Heart right ventricle (tissue), 16 donors: ENCODE measurements at regions not wholly inside any gene's neighbourhood (a gene's known extent, or its start where the extent isn't known, plus 50 kb on each side); places are given as distances from the start of the nearest gene placed in this dataset.

ENCODE experiments used
- ATAC-seq, 8 donors: fragments of 200-7000 bp; cut with Tn5 transposase; one replicate each; pipeline ENCODE4 v1.9.1; 2020; ENCODE audit warnings: mild to moderate bottlenecking in 8 of 8, moderate library complexity in 8 of 8, moderate number of reproducible peaks in 1 of 8
- DNase-seq, 2 donors: peaks; one replicate each; pipeline ENCODE4 v3.0.0-alpha.2; 2020
- H3K27ac ChIP-seq, 10 donors: fragments of 200-600 bp; sonication (generic) in 2 of 10; one replicate each; pipeline versions ENCODE4 v1.5.0 to v1.8.0; 2020 to 2022; ENCODE audit warnings: mild to moderate bottlenecking in 3 of 10
- H3K27me3 ChIP-seq, 7 donors: fragments of 200-600 bp; one replicate each; pipeline ENCODE4 v1.8.0; 2021 to 2022; ENCODE audit warnings: mild to moderate bottlenecking in 2 of 7
- H3K36me3 ChIP-seq, 9 donors: fragments of 200-600 bp; sonication (generic) in 1 of 9; one replicate each; pipeline versions ENCODE4 v1.5.0 to v1.8.0; 2020 to 2022; ENCODE audit warnings: mild to moderate bottlenecking in 2 of 9
- H3K4me1 ChIP-seq, 9 donors: fragments of 200-600 bp; sonication (generic) in 1 of 9; one replicate each; pipeline versions ENCODE4 v1.5.0 to v1.8.0; 2020 to 2022; ENCODE audit warnings: mild to moderate bottlenecking in 4 of 9
- H3K4me3 ChIP-seq, 10 donors: fragments of 200-600 bp; sonication (generic) in 2 of 10; one replicate each; pipeline versions ENCODE4 v1.5.0 to v1.8.0; 2020 to 2022; ENCODE audit warnings: mild to moderate bottlenecking in 7 of 10, moderate library complexity in 2 of 10
- H3K9me3 ChIP-seq, 11 donors: fragments of 200-600 bp in 10 of 11; sonication (generic) in 2 of 11; one replicate each; pipeline versions ENCODE4 v1.5.0 to v1.8.0; 2013 to 2022; ENCODE audit warnings: mild to moderate bottlenecking in 2 of 11, control low read depth in 1 of 11, moderate library complexity in 1 of 11
- WGBS, 2 donors: extraction: QIAGEN DNeasy Blood & Tissue Kit; methylation state at CpG; one replicate each; pipeline ENCODE4 v1.1.7; 2013; ENCODE audit warnings: inconsistent platforms in 1 of 2; 5-methylcytosine and 5-hydroxymethylcytosine counted together
- intact Hi-C, 10 donors: fragments of 100-400 bp; cut with DNase I; formaldehyde crosslinking; loops; one replicate each; pipeline versions ENCODE4 v1.11.1 to v1.14.2; 2022
- TF ChIP-seq, protein P1 (sequence below), 9 donors: fragments of 200-600 bp; sonication (generic) in 2 of 9; IDR thresholded peaks; one replicate each; pipeline versions ENCODE4 v1.5.0 to v1.8.0; 2021 to 2022; ENCODE audit warnings: antibody characterized with exemption in 9 of 9, mild to moderate bottlenecking in 5 of 9, moderate library complexity in 1 of 9
- donor health status: Arrhythmogenic right ventricular cardiomyopathy.
- donor health status: ischemic (EF 13 %, LVEDD 7.1; RV severe dilation, severe dysfunction).
- donor health status: healthy with polysubstance abuse.
- donor health status: DM: no; HTN: yes; CAD: no.
- donor health status: DM: no; HTN: no; CAD: no.
- donor health status: ischemic (EF 25% LVEDD 6.9; RV normal size, moderate dysfunction).
- donor health status: ischemic (EF 25% LVEDD 5.7; RV mildly dilated, moderate dysfunction).
- donor health status: healthy.
- donor health status: DM: yes; HTN: yes; CAD: no.
- donor health status: Ischemic cardiomyopathy.
- donor health status: ischemic (EF 35%, LVEDD 5.7; RV mildly dilated, moderate dysfunction).
- donor health status: nonischemic (EF 11% LVEDD 7.7; RV severe dilation, severe dysfunction).
- donor health status: DM: yes; HTN: yes; CAD: no.
- donor health status: PGD.
- donor health status: ischemic (EF 29% LVEDD 5.4; RV normal size, mild dysfunction).
- donor health status: nonischemic (EF 23%, LVEDD 6.1; RV moderate dilation, normal function).

DNA sequence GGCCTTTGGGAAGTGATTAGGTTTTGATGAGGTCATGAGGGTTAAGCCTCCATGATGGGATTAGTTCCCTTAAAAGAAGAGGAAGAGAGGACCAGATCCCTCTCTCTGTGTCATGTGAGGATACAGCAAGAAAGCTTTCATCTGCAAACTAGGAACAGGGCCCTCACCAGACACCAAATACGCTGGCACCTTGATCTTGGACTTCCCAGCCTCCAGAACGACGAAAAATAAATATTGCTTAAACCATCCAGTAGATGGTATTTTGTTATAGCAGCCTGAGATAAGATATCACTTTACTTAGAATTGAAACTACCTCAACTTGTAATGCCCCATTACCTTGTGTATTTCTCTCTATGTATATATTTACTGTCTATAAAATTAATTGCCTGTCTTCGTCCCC lies 65.4 kb upstream of the NNAT start:
- TF ChIP-seq, protein P1, sequence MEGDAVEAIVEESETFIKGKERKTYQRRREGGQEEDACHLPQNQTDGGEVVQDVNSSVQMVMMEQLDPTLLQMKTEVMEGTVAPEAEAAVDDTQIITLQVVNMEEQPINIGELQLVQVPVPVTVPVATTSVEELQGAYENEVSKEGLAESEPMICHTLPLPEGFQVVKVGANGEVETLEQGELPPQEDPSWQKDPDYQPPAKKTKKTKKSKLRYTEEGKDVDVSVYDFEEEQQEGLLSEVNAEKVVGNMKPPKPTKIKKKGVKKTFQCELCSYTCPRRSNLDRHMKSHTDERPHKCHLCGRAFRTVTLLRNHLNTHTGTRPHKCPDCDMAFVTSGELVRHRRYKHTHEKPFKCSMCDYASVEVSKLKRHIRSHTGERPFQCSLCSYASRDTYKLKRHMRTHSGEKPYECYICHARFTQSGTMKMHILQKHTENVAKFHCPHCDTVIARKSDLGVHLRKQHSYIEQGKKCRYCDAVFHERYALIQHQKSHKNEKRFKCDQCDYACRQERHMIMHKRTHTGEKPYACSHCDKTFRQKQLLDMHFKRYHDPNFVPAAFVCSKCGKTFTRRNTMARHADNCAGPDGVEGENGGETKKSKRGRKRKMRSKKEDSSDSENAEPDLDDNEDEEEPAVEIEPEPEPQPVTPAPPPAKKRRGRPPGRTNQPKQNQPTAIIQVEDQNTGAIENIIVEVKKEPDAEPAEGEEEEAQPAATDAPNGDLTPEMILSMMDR (IDR thresholded peaks at IDR 0.05): no peak
- Histone ChIP-seq H3K4me1 (no peaks in the 10 kb centered on the region), H3K4me3 (no peak overlapping the region), H3K9me3 (peaks cover 0 to 64% (median 17%) of the 10 kb centered on the region in 11 donors), H3K27ac (no peak overlapping the region), H3K27me3 (no peaks in the 10 kb centered on the region), H3K36me3 (no peaks in the 10 kb centered on the region)
- no peak for ATAC-seq
- no peak for DNase-seq
- intact Hi-C loops: no loop called here
- WGBS, 2 donors: 84 to 91% methylated on average over 4 of the region's 4 CpGs

DNA sequence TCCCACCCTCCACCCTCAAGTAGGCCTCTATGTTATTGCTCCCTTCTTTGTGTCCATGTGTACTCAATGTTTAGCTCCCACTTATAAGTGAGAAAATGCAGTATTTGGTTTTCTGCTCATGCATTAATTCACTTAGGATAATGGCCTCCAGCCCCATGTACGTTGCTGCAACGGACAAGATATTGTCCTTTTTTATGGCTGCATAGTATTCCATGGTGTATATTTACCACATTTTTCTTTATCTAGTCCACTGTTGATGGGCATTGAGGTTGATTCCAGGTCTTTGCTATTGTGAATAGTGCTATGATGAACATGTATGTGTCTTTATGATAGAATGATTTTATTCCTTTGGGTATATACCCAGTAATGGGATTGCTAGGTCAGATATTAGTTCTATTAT lies 64.1 kb upstream of the NNAT start:
- TF ChIP-seq, protein P1 (IDR thresholded peaks at IDR 0.05): no peak
- Histone ChIP-seq H3K27ac (no peak overlapping the region), H3K4me3 (no peak overlapping the region), H3K27me3 (no peaks in the 10 kb centered on the region), H3K4me1 (no peaks in the 10 kb centered on the region), H3K9me3 (peaks cover 0 to 64% (median 17%) of the 10 kb centered on the region in 11 donors), H3K36me3 (no peaks in the 10 kb centered on the region)
- WGBS, 2 donors: 74 to 85% methylated on average over 2 of the region's 2 CpGs
- DNase-seq: no peak
- no peak for ATAC-seq
- intact Hi-C loops: no loop called here

DNA sequence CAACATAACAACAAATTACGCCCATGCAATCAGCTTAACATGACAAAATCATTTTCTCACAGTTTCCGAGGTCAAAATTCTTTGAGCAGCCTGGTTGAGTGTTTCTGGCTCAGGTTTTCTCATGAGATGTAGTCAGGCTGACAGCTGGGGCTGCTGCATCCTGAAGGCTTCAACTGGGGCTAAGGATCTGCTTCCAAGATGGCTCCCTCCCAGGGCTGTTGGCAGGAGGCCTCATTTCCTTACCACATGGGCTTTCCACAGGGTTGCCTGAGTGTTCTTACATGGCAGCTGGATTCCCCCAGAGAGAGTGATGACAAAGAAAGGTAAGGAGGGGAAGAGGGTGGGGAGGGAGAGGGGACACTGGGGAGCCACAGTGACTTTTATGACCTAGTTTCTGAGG lies 63.1 kb upstream of the NNAT start:
- no peak for ATAC-seq
- DNase-seq: no peak
- no peak overlapping the region for H3K27ac ChIP-seq

DNA sequence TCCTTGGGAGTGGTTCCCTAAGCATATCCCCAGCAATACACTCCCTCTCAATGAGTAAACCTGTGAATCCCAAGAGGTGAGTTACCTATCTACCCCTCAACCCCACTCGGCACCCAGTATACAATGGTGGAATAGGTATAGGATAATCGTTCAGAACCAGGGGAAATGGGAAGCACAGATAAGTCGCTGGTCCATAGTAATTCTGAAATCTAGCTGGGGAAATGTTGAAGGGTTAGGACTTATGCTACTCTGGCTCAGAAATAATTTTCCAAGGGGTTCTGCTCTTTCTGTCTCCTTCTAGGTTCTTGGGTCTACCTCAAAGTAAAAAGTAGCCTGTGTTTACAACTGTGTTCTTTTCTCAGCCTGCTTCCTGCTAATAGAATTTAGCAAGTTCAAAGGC lies 62.3 kb upstream of the NNAT start:
- WGBS, 2 donors: 90 to 91% methylated on average over 3 of the region's 3 CpGs
- Histone ChIP-seq H3K4me1 (no peaks in the 10 kb centered on the region), H3K4me3 (no peak overlapping the region), H3K27me3 (no peaks in the 10 kb centered on the region), H3K27ac (no peak overlapping the region), H3K36me3 (no peaks in the 10 kb centered on the region), H3K9me3 (peaks cover 0 to 64% (median 17%) of the 10 kb centered on the region in 11 donors)
- TF ChIP-seq, protein P1 (IDR thresholded peaks at IDR 0.05): no peak
- intact Hi-C loops: no loop called here
- DNase-seq (no peak), ATAC-seq (no peak)

More for the DNA sequence above, 63.1 kb upstream of the NNAT start:
- Histone ChIP-seq H3K4me3 (no peak overlapping the region), H3K4me1 (no peaks in the 10 kb centered on the region), H3K27me3 (no peaks in the 10 kb centered on the region), H3K36me3 (no peaks in the 10 kb centered on the region), H3K9me3 (peaks cover 0 to 64% (median 17%) of the 10 kb centered on the region in 11 donors)
- WGBS, 2 donors: 93 to 94% methylated on average over 2 of the region's 2 CpGs
- intact Hi-C loops: no loop called here
- TF ChIP-seq, protein P1 (IDR thresholded peaks at IDR 0.05): no peak
